Neural progenitor cell (in vitro differentiated cells): ENCODE measurements at regions not wholly inside any gene's neighbourhood (a gene's known extent, or its start where the extent isn't known, plus 50 kb on each side); places are given as distances from the start of the nearest gene placed in this dataset.

ENCODE experiments used
- CTCF ChIP-seq: fragments of 200-600 bp; sonication (generic); IDR thresholded peaks from 2 replicates; pipeline ENCODE4 v1.5.1; 2017; ENCODE audit warnings: antibody characterized with exemption, mild to moderate bottlenecking
- EZH2 ChIP-seq: fragments of 200-600 bp; sonication (generic); IDR thresholded peaks from 2 replicates; pipeline ENCODE4 v1.6.1; 2017; ENCODE audit warnings: antibody characterized with exemption, mild to moderate bottlenecking, moderate library complexity
- EZH2phosphoT487 ChIP-seq: fragments of 200-600 bp; sonication (generic); IDR thresholded peaks from 2 replicates; pipeline ENCODE4 v1.6.1; 2017; ENCODE audit warnings: antibody characterized with exemption

GRCh38 chr10:43727935-43728334, 79.3 kb upstream of the ZNF32 start:
- no peak for TF ChIP-seq CTCF
- TF ChIP-seq EZH2phosphoT487 = no peak
- TF ChIP-seq EZH2 = no peak
